ENCODE measurements at regions not wholly inside any gene's neighbourhood (a gene's known extent, or its start where the extent isn't known, plus 50 kb on each side); places are given as distances from the start of the nearest gene placed in this dataset.

GRCh38 chr5:21067724-21068123 is 1079.7 kb upstream of the CDH18 start:
- Histone ChIP-seq H3K27me3 (ENCODE audit: control insufficient read depth, insufficient read depth, low read length) (no peaks in the 10 kb centered on the region), H3K4me3 (ENCODE audit: low read depth, low read length) (no peak overlapping the region), H3K36me3 (ENCODE audit: control insufficient read depth, insufficient read depth, low read length) (no peaks in the 10 kb centered on the region)
- TF ChIP-seq CTCF (IDR thresholded peaks at IDR 0.05; ENCODE audit: insufficient read depth, low read length, poor library complexity, severe bottlenecking) = no peak
- DNase-seq (ENCODE audit: low read depth) = no peak

DNA sequence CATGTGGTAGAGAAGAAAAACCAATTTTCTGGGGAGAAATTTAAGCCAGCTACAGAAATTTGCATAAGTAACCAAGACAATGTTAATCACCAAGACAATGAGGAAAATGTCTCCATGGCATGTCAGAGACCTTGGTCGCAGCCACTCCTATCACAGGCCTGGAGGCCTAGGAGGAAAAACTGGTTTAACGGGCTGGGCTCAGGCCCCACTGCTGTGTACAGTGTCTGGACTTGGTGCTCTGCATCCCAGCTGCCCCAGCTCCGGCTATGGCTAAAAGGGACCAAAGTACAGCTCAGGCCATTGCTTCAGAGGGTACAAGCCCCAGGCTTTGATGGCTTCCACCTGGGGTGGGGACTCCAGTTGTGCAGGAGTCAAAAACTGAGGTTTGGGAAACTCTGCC is 1075.1 kb upstream of the CDH18 start:
- Histone ChIP-seq H3K4me3 (ENCODE audit: low read depth, low read length) (no peak overlapping the region), H3K27me3 (ENCODE audit: control insufficient read depth, insufficient read depth, low read length) (no peaks in the 10 kb centered on the region), H3K36me3 (ENCODE audit: control insufficient read depth, insufficient read depth, low read length) (no peaks in the 10 kb centered on the region)
- no peak for TF ChIP-seq CTCF (IDR thresholded peaks at IDR 0.05; ENCODE audit: insufficient read depth, low read length, poor library complexity, severe bottlenecking)
- DNase-seq (ENCODE audit: low read depth) = no peak

- DNase-seq (ENCODE audit: low read depth) = no peak
- no peaks in the 10 kb centered on the region for H3K36me3 ChIP-seq (ENCODE audit: control insufficient read depth, insufficient read depth, low read length)
- no peaks in the 10 kb centered on the region for H3K27me3 ChIP-seq (ENCODE audit: control insufficient read depth, insufficient read depth, low read length)
- no peak for TF ChIP-seq CTCF (IDR thresholded peaks at IDR 0.05; ENCODE audit: insufficient read depth, low read length, poor library complexity, severe bottlenecking)
- H3K4me3 ChIP-seq (ENCODE audit: low read depth, low read length) = no peak overlapping the region
These were observed 1070.3 kb upstream of the CDH18 start for GRCh38 chr5:21058289-21058688.

DNA sequence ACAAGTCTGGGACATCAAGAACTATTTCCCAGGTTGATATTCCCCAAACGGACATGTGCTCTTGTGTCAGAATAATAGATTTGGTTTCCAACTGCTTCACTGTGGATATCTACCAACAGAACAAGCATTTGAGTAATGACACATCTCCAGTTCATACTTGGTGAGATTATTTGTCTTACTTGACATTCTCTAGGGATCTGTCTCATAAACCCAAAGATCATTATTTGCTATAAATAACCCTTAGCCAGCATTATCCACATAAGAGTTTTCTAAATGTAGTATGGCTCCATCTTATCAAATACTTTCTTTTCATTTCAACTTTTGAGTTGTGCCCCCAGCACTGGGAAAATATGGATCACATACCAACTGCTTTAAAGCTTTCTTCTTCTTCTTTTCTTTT is 1063.9 kb upstream of the CDH18 start:
- TF ChIP-seq CTCF (IDR thresholded peaks at IDR 0.05; ENCODE audit: insufficient read depth, low read length, poor library complexity, severe bottlenecking) = no peak
- DNase-seq (ENCODE audit: low read depth) = no peak
- Histone ChIP-seq H3K27me3 (ENCODE audit: control insufficient read depth, insufficient read depth, low read length) (no peaks in the 10 kb centered on the region), H3K36me3 (ENCODE audit: control insufficient read depth, insufficient read depth, low read length) (no peaks in the 10 kb centered on the region), H3K4me3 (ENCODE audit: low read depth, low read length) (no peak overlapping the region)

DNA sequence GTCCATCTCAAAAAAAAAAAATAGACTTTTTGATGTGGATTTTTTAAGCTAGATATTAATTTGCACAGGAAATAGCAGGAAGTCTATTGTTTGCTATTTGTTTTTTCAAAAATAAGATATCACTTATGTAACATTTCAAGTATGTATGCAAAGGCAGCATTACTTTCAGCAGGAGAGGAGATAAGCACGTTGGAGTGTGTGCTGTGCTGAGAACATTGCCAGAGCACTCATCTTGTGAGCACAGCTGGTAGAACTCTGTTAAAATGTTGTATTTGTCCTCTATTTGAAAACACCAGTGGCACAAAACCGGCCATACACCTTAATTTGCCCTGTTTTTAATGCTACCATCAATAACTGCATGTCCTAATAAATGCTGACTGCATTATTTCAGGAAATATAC is 1061.9 kb upstream of the CDH18 start:
- no peak for DNase-seq (ENCODE audit: low read depth)
- H3K27me3 ChIP-seq (ENCODE audit: control insufficient read depth, insufficient read depth, low read length) = no peaks in the 10 kb centered on the region

More for the DNA sequence above, 1061.9 kb upstream of the CDH18 start:
- Histone ChIP-seq H3K36me3 (ENCODE audit: control insufficient read depth, insufficient read depth, low read length) (no peaks in the 10 kb centered on the region), H3K4me3 (ENCODE audit: low read depth, low read length) (no peak overlapping the region)
- no peak for TF ChIP-seq CTCF (IDR thresholded peaks at IDR 0.05; ENCODE audit: insufficient read depth, low read length, poor library complexity, severe bottlenecking)
